PC-3 (cell line): ENCODE measurements at regions not wholly inside any gene's neighbourhood (a gene's known extent, or its start where the extent isn't known, plus 50 kb on each side); places are given as distances from the start of the nearest gene placed in this dataset.
"Not testable (repeated sequence)": the region's sequence is repeated elsewhere in the genome, so short reads cannot be mapped to it uniquely, and the experiment has no call there.

ENCODE experiments used
- CTCF ChIP-seq: fragments of 300-600 bp; sonication (generic); conservative IDR thresholded peaks from 2 replicates; pipeline ENCODE4 v1.5.1; 2017; ENCODE audit warnings: antibody characterized with exemption, low read depth, mild to moderate bottlenecking, low read length
- EZH2phosphoT487 ChIP-seq: fragments of 300-600 bp; sonication (generic); IDR thresholded peaks from 2 replicates; pipeline ENCODE4 v1.6.1; 2018; ENCODE audit warnings: mild to moderate bottlenecking, antibody characterized with exemption, low read length, borderline replicate concordance

DNA sequence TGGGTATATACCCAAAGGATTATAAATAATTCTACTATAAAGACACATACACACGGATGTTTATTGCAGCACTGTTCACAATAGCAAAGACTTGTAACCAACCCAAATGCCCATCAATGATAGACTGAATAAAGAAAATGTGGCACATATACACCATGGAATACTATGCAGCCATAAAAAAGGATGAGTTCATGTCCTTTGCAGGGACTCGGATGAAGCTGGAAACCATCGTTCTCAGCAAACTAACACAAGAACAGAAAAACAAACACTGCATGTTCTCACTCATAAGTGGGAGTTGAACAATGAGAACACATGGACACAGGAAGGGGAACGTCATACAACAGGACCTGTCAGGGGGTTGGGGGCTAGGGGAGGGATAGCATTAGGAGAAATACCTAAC is 64.8 kb upstream of the SLC8A3 start:
- TF ChIP-seq CTCF, EZH2phosphoT487: not testable (repeated sequence)
